Kidney glomerular epithelial cell (primary cell): ENCODE measurements at regions not wholly inside any gene's neighbourhood (a gene's known extent, or its start where the extent isn't known, plus 50 kb on each side); places are given as distances from the start of the nearest gene placed in this dataset.

Experiments
- DNase-seq: peaks from one replicate; lab custom pipeline; 2025; lab: John Stamatoyannopoulos, UW

GRCh38 chr18:6650747-6651146 is 78.8 kb upstream of the ARHGAP28 start:
- no peak for DNase-seq

GRCh38 chr18:6652098-6652497 is 77.4 kb upstream of the ARHGAP28 start:
- no peak for DNase-seq

DNA sequence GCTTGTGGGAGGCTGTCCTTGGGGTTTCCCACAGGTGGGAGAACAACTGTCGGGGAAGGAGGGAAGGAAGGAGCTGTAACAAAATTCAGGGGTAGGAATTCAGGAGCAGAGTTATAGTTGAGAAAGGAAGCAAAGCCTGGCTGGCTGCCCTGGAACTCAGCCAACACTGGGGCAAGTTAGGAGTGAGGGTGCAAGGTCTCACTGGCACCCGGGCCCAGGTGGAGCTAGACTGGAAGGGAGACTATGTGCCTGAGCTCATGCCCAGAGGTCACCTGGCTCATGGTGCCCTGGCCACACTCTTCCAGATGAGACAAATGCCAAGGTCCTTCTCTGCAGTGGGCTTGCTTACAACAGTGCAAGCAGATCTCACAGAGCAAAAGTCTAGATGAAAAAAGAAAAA is 75.6 kb upstream of the ARHGAP28 start:
- DNase-seq, result no peak

- no peak for DNase-seq
Measured at GRCh38 chr18:6659963-6660725, 69.4 kb upstream of the ARHGAP28 start.

DNA sequence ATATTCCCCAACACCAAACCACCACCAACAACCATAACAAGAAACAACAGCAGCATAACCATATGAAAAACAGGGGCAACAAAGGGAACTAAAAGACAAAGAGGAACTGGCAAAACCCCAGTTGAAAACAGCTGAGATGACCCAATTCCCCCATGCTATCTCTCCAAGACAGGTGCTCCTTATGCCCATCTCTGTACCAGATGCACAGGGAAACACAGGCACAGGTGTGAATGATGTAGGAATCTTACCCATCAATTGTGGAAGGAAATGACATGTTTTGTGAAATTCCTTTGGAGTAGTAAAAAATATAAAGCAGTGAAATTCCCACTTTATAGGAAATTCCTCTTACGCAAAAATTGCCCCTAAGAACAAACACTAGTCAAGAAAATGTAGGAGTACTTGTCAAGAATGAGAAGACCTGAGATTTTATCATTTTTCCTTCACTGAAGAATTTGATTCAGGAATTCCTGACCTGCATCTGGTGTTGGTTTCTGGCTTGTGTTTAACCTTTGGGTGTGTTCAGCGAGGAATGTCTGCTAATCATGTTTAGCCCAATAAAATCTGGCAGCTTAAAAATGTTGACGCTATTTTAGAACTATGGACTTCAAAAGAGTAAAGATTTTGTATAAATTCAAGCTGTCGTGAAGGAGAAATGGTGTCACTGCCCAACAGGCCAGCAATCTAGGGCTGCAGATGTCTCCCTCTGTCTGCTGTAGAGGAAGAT is 67.7 kb upstream of the ARHGAP28 start:
- peak; percentile 6 for DNase-seq

GRCh38 chr18:6666012-6666685 is 63.4 kb upstream of the ARHGAP28 start:
- no peak for DNase-seq

DNA sequence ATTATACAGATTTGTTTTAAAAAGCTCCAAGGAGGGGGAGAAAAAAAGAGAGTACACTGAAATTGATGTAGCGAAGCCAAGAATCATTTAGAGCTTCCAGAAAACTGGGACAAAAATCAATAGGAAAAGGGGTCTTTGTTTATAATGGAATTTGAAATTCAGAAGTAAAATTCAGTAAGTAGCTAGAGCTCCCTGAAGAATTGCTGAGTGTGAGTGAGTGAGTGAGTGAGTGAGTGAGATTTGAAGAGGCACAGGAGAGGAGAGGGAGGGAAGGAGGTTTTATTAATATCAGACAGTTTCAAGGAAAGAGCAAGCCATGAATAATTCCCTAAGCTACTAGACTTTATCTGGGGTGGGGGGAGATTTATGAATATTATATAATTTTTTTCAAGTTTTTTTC is 60.7 kb upstream of the ARHGAP28 start:
- DNase-seq, result no peak

GRCh38 chr18:6672821-6673308 is 56.7 kb upstream of the ARHGAP28 start:
- DNase-seq, result no peak

GRCh38 chr18:6677086-6677485 is 52.4 kb upstream of the ARHGAP28 start:
- no peak for DNase-seq

- no peak for DNase-seq
Measured at GRCh38 chr18:6679201-6679600, 50.3 kb upstream of the ARHGAP28 start.
